Thyroid gland (tissue), 4 donors: ENCODE measurements at regions not wholly inside any gene's neighbourhood (a gene's known extent, or its start where the extent isn't known, plus 50 kb on each side); places are given as distances from the start of the nearest gene placed in this dataset.

Experiments
- POLR2A ChIP-seq, 2 donors: fragments of 450-650 bp; IDR thresholded peaks; one replicate each; pipeline ENCODE4 v1.6.1; 2017; ENCODE audit warnings: antibody characterized with exemption in 2 of 2, mild to moderate bottlenecking in 2 of 2, moderate library complexity in 1 of 2
- TF ChIP-seq, protein P1 (sequence below), 6 experiments: fragments of 200-600 bp in 3 of 6; fragments of 450-650 bp in 3 of 6; sonication (generic) in 3 of 6; IDR thresholded peaks; one replicate each; pipeline ENCODE4 v1.5.1; 2016 to 2019; ENCODE audit warnings: antibody characterized with exemption in 6 of 6, mild to moderate bottlenecking in 2 of 6, inconsistent platforms in 1 of 6, moderate library complexity in 1 of 6

DNA sequence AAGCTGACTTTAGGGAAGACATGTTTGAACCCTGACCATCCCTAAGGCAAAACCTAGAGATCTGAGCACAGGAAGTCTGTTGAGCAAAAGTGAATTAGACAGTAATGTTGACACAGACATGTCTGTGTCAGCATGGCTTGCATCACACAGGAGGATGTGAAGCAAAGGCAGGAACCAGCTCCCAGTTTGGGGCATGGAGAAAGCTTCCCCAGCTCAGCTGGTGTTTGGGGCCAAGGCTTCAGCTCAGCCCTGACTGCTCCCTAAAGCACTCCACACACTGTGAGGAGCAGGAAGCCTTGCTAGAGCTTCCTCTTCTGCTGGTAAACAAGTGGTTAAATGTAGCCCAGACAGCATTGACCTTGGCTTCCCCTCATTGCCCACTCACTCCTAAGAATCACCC lies 153.8 kb upstream of the UBL3 start:
- TF ChIP-seq, protein P1, sequence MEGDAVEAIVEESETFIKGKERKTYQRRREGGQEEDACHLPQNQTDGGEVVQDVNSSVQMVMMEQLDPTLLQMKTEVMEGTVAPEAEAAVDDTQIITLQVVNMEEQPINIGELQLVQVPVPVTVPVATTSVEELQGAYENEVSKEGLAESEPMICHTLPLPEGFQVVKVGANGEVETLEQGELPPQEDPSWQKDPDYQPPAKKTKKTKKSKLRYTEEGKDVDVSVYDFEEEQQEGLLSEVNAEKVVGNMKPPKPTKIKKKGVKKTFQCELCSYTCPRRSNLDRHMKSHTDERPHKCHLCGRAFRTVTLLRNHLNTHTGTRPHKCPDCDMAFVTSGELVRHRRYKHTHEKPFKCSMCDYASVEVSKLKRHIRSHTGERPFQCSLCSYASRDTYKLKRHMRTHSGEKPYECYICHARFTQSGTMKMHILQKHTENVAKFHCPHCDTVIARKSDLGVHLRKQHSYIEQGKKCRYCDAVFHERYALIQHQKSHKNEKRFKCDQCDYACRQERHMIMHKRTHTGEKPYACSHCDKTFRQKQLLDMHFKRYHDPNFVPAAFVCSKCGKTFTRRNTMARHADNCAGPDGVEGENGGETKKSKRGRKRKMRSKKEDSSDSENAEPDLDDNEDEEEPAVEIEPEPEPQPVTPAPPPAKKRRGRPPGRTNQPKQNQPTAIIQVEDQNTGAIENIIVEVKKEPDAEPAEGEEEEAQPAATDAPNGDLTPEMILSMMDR (IDR thresholded peaks at IDR 0.05) = no peak
- TF ChIP-seq POLR2A (IDR thresholded peaks at IDR 0.05) = no peak
